Activated gamma-delta T cell (primary cell): ENCODE measurements at regions not wholly inside any gene's neighbourhood (a gene's known extent, or its start where the extent isn't known, plus 50 kb on each side); places are given as distances from the start of the nearest gene placed in this dataset.
"Not testable (repeated sequence)": the region's sequence is repeated elsewhere in the genome, so short reads cannot be mapped to it uniquely, and the experiment has no call there.

Experiments used
- DNase-seq: peaks from one replicate; lab custom pipeline; 2025; lab: John Stamatoyannopoulos, UW

GRCh38 chrX:94341730-94342129 is 667.7 kb downstream of the FAM133A start:
- not testable (repeated sequence) for DNase-seq

DNA sequence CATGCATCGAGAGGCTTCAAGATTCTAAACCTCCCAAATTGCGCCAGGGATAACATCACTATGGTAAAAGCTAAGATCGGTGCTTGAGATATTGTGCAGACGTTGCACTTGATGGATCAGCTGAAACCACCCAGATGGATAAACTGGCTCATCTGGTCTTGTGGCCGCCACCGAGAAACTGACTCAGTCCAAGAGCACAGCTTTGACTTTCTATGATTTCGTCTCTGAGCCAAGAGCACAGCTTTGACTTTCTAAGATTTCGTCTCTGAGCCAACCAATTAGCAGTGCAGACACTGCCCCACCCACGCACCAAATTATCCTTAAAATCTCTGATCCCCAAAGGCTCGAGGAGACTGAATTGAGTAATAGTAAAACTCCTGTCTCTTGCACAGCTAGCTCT is 687.2 kb downstream of the FAM133A start:
- no peak for DNase-seq

- no peak for DNase-seq
Measured at GRCh38 chrX:94365736-94366135, 691.7 kb downstream of the FAM133A start.

DNA sequence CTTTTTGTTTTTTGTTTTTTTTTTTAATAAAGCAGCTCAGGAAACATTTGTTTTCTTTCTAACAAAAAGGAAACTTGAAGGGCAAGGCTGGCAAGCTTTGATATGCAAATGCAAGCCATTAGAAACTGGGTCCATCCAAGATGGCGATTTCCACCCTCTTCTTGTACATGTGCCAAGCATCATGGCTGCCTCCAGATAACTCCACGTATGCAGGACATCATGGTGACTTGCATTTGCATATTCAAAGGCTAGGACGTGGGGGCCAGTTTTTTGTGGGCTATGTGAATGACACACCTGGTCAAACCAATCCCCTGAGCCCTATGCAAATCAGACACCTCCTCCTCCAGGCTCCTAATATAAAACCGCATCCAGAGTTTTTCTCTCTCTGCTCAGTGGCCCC is 692.6 kb downstream of the FAM133A start:
- DNase-seq = no peak

DNA sequence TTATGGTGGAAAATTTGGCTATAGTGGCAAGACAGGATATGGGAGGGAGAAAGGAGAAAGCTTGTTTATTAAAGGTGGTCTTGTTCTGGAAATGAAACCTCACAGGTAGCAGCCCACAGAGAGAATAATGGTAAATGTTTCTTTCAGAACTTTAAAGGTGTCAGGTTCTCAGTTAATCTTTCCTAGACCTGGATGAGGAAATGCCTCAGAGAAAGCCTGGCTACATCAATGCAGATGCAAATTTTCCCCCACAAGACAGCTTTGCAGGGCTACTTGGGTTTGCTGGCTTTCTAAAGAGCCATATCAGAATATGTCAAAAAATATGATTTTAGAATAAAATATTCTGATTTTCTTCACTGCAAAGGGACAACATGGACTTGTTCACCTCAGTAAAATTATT is 715.0 kb downstream of the FAM133A start:
- DNase-seq = no peak

DNA sequence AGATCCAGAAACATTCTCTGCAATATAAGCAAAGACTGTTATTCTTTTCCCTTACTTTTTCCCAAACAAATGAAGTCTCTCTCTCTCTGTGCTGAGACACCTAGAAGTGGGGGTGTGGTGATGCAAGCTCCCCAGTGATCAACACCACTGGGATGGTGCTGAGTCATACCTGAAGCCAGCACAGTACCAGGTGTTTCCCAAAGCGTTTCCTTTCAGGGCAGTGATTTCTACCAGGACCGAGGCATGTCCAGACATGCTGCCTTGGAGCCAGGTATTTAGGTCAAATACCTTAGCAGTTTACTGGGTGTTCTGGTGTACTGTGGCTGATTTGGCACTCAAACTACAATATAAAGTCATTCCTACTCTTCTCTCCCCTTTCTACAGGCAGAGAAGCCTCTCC is 726.5 kb downstream of the FAM133A start:
- no peak for DNase-seq

DNA sequence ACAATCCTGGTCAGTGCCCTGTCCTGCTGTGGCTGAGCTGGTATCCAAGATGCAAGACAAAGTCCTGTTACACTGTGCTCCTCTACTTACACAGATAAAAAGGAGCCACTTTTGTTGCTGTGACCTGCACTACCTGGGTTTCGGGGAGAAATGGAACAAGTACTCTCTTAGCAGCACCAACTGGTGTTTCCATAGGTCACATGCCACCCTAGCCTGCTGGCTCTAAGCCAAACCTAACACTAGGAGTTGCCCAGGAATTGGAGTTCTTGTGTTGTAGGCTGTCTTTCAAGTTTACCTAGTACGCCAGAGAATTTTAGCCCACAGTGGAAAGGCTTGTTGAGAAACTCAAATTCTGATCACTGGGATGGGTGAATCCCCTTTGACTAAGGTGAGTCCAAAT is 727.4 kb downstream of the FAM133A start:
- DNase-seq = no peak

DNA sequence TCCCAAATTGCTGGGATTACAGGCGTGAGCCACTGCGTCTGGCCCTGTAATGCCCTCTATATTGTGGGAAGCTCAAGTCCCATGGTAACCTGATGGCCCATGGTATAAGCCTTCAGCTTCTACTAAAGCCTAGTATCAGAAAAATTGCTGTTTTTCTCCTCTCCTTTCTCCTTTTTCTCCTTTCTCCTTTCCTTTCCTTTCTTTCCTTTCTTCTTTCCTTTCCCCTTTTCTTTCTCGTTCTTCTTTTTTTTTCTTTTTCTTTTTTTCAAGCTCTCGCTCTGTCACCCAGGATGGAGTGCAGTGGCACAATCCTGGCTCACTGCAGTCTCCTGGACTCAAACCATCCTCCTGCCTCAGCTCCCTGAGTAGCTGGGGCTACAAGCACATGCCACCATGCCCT is 740.7 kb downstream of the FAM133A start:
- DNase-seq = no peak

- no peak for DNase-seq
Measured at GRCh38 chrX:94418065-94418464, 744.1 kb downstream of the FAM133A start.

DNA sequence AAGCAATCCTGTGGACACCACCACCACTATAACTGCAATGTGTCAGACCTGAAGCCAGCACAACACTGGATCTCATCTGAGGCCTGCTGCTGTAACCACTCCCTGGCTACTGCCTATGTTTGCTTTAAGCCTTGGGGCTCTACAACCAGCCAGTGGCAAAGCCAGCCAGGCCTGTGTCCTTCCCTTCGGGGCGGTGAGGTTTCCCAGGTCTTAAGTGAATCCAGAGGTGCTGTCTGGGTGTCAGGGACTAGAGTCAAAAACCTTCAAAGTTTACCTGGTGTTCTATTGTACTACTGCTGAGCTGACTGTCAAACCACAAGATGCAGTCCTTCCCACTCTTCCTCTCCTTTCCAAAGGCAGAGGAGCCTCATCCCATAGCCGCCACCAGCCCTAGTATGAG is 750.5 kb downstream of the FAM133A start:
- DNase-seq = no peak

DNA sequence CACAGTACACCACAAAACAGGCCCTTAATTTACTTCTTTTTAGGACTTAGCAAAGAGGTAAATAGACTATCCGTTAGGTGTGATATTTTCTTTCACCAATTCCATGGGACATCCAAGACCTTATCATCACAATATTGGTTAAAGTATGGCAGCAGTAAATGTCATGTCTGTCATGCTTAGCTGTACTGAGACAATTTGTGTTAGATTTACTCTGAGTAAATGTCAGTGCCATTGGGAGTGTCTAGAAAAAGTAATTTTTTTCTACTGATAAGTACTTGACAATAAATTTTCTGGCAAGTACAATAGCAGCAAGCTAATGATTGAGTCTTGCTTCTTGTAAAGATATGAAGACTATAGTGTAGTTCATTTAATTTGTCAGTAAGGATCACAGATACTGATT is 756.1 kb downstream of the FAM133A start:
- no peak for DNase-seq

DNA sequence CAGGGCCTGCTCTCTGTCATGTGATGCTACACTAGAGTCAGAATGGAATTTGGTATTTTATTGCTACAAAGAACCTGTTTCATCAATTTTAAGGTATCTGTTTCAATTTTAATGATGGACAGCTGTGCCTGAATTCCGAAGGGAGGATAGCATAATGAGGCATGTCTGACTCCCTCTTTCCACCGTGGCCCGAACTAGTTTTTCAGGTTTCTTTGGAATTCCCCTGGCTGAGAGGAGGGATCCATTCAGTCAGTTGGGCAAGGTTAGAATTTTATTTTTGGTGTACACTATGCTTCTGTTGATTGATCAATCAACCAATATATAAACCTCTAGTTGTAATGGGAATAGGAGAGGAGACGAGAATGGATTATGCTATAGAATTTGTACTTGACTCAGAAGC is 761.8 kb downstream of the FAM133A start:
- DNase-seq = no peak

GRCh38 chrX:94454159-94454558 is 780.2 kb downstream of the FAM133A start:
- DNase-seq = no peak

GRCh38 chrX:94454606-94455005 is 780.6 kb downstream of the FAM133A start:
- DNase-seq = no peak

DNA sequence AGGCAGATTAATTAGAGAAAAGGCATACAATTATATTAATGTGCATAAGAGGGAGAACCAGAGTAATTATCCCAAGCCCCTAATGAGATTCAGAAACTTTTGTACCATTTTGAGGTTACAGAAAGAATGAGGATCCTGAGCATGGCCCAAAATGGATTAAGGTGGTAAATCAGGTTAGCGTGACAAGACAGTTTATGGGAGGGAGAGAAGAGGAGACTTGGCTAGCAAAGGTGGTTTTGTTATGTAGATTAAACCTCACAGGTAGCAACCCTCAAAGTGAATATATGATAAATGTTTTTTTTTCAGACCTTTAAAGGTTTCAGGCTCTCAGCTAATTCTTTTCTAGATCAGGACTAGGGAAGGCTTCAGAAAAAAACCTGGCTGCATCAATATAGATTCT is 781.8 kb downstream of the FAM133A start:
- DNase-seq = no peak

GRCh38 chrX:94492541-94492940 is 818.5 kb downstream of the FAM133A start:
- DNase-seq = no peak

GRCh38 chrX:94493405-94493804 is 819.4 kb downstream of the FAM133A start:
- no peak for DNase-seq

GRCh38 chrX:94511564-94511963 is 837.6 kb downstream of the FAM133A start:
- no peak for DNase-seq

- no peak for DNase-seq
Measured at GRCh38 chrX:94515009-94515408, 841.0 kb downstream of the FAM133A start.

DNA sequence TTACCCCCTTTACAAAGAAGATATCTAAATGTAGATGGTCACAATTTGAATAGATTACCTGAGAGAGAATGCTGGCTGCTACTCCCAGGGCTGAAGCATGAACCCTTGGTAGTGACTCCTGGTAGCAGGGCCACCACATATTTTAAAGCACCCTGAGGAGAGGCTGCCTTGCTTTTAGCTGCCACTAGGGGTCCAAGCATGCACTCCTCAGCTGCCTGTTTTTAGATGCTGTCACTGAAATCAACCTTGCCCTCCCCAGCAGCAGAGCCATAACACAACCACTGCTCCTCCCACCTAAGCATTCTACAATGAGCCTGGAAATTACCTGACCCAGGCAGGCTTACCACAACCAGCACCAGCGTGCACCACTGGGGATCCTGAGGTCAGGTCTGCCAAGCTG is 850.9 kb downstream of the FAM133A start:
- no peak for DNase-seq

GRCh38 chrX:94545722-94546121 is 871.7 kb downstream of the FAM133A start:
- DNase-seq = no peak

DNA sequence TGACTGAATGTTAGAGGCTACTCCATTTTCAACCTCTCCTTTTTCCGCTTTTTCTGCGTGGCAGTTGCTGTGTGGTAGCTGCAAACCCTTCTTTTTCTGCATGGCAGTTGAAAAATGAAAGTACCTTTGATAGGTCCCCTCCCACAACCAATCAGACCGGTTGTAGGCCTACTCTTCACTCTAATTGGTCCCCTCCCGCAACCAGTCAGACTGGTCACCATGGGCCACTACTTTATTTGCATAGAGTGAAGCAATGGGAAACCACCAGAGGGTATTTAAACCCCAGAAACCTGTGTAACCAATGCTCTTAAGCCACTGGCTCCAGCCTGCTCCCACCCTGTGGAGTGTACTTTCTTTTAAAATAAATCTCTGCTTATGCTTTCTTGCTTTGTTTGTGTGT is 877.8 kb downstream of the FAM133A start:
- DNase-seq = no peak

GRCh38 chrX:94560930-94561329 is 886.9 kb downstream of the FAM133A start:
- DNase-seq = no peak

DNA sequence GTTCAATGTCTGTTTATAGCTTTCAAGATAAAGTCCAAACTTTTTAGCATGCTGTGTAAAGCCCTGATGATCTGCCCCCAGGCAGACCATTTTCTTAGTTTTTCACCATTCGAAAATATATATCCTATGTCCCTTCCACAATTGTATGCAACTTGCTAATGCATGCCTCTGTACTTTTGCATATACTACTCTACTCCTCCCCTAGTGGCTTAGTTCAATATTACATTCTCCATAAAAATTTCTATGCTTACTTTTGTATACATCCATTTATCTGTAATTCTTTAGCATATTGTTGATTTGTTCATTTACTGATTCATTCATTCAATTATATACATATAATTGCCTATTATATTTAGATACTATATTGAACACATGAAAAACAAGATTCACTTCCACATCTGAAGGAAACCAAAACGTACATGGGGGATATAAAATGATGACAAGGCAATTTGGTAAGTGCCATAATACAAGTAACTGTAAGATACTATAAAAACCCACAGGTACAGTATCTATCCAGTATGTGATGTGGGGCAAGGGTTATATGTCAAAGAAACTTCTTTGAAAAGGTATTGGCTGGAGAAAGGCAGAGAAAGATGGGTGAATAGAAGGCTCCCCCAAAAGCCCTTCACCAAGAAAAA is 902.5 kb downstream of the FAM133A start:
- no peak for DNase-seq

- no peak for DNase-seq
Measured at GRCh38 chrX:94600077-94600476, 926.1 kb downstream of the FAM133A start.
